H1 (cell line): ENCODE measurements at regions not wholly inside any gene's neighbourhood (a gene's known extent, or its start where the extent isn't known, plus 50 kb on each side); places are given as distances from the start of the nearest gene placed in this dataset.

ENCODE experiments used
- CBX5 ChIP-seq: fragments of 300-800, 300-1000 bp; sonication (generic); IDR thresholded peaks from 2 replicates; pipeline ENCODE4 v1.7.1; 2016; ENCODE audit warnings: antibody characterized with exemption, low read length, low read depth
- CBX8 ChIP-seq: fragments of 300-800, 300-1000 bp; sonication (generic); IDR thresholded peaks from 2 replicates; pipeline ENCODE4 v1.7.1; 2016; ENCODE audit warnings: low read depth, low read length, borderline replicate concordance
- CTBP2 ChIP-seq: IDR thresholded peaks from 2 replicates; pipeline ENCODE4 v1.7.0; 2011; ENCODE audit warnings: borderline replicate concordance, mild to moderate bottlenecking, moderate library complexity, mixed read lengths, low read length; ENCODE audit not compliant: insufficient read depth, insufficient read length
- E2F6 ChIP-seq: IDR thresholded peaks from 2 replicates; pipeline ENCODE4 v1.6.1; 2012; ENCODE audit warnings: inconsistent platforms
- EZH2 ChIP-seq: fragments of 200-600 bp; sonication (generic); IDR thresholded peaks from 2 replicates; pipeline ENCODE4 v1.7.1; 2012; ENCODE audit warnings: low read depth, mild to moderate bottlenecking, moderate library complexity, low read length, inconsistent platforms; ENCODE audit not compliant: severe bottlenecking
- GABPA ChIP-seq: IDR thresholded peaks from 2 replicates; pipeline ENCODE4 v1.6.1; 2011; ENCODE audit warnings: mild to moderate bottlenecking, low read length, moderate library complexity, borderline replicate concordance; ENCODE audit not compliant: insufficient read depth
- MAFK ChIP-seq: IDR thresholded peaks from 2 replicates; pipeline ENCODE4 v1.6.1; 2012; ENCODE audit warnings: low read depth, mild to moderate bottlenecking, improper control_type of control experiment, low read length
- POU5F1 ChIP-seq: IDR thresholded peaks from 2 replicates; pipeline ENCODE4 v1.6.1; 2011; ENCODE audit warnings: low read depth, mild to moderate bottlenecking, low read length, moderate library complexity
- TAF1 ChIP-seq: IDR thresholded peaks from 2 replicates; pipeline ENCODE4 v1.6.1; 2011; ENCODE audit warnings: mild to moderate bottlenecking, low read depth, low read length

GRCh38 chr7:12957487-12957886, 270.1 kb downstream of the ARL4A start (continued):
- TF ChIP-seq E2F6, result no peak
- no peak for TF ChIP-seq CBX5
- no peak for TF ChIP-seq CTBP2
- TF ChIP-seq MAFK, result no peak
- no peak for TF ChIP-seq TAF1
- no peak for TF ChIP-seq CBX8
- no peak for TF ChIP-seq GABPA
- no peak for TF ChIP-seq EZH2
- TF ChIP-seq POU5F1, result no peak
- TF ChIP-seq, all 59 proteins: peak for 0
